ENCODE measurements at regions not wholly inside any gene's neighbourhood (a gene's known extent, or its start where the extent isn't known, plus 50 kb on each side); places are given as distances from the start of the nearest gene placed in this dataset.

GRCh38 chr12:77274926-77275325 lies 209.6 kb upstream of the E2F7 start:
- TF ChIP-seq, protein P1, sequence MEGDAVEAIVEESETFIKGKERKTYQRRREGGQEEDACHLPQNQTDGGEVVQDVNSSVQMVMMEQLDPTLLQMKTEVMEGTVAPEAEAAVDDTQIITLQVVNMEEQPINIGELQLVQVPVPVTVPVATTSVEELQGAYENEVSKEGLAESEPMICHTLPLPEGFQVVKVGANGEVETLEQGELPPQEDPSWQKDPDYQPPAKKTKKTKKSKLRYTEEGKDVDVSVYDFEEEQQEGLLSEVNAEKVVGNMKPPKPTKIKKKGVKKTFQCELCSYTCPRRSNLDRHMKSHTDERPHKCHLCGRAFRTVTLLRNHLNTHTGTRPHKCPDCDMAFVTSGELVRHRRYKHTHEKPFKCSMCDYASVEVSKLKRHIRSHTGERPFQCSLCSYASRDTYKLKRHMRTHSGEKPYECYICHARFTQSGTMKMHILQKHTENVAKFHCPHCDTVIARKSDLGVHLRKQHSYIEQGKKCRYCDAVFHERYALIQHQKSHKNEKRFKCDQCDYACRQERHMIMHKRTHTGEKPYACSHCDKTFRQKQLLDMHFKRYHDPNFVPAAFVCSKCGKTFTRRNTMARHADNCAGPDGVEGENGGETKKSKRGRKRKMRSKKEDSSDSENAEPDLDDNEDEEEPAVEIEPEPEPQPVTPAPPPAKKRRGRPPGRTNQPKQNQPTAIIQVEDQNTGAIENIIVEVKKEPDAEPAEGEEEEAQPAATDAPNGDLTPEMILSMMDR (IDR thresholded peaks at IDR 0.05; ENCODE audit: poor library complexity) = no peak
- no peak for TF ChIP-seq EZH2phosphoT487 (IDR thresholded peaks at IDR 0.05; ENCODE audit: low read depth, severe bottlenecking, unreplicated experiment)
- TF ChIP-seq EZH2 (IDR thresholded peaks at IDR 0.05; ENCODE audit: borderline replicate concordance) = no peak
